GM21786 (cell line): ENCODE measurements at regions not wholly inside any gene's neighbourhood (a gene's known extent, or its start where the extent isn't known, plus 50 kb on each side); places are given as distances from the start of the nearest gene placed in this dataset.
"Not testable (repeated sequence)": the region's sequence is repeated elsewhere in the genome, so short reads cannot be mapped to it uniquely, and the experiment has no call there.

Source experiments
- ATAC-seq: cut with Tn5 transposase; IDR thresholded peaks from one replicate; pipeline ENCODE4 v1.9.1; 2021; ENCODE audit not compliant: unreplicated experiment

- no peak for ATAC-seq
Measured at GRCh38 chr18:51248685-51249084, 51.2 kb upstream of the MEX3C start.

- no peak for ATAC-seq
Measured at GRCh38 chr18:51250006-51250405, 52.5 kb upstream of the MEX3C start.

GRCh38 chr18:51250458-51251024 lies 53.1 kb upstream of the MEX3C start:
- ATAC-seq: no peak

GRCh38 chr18:51251625-51252024 lies 54.1 kb upstream of the MEX3C start:
- ATAC-seq: peak; percentile 99

GRCh38 chr18:51253476-51253875 lies 56.0 kb upstream of the MEX3C start:
- no peak for ATAC-seq

- no peak for ATAC-seq
Measured at GRCh38 chr18:51255693-51256092, 58.2 kb upstream of the MEX3C start.

DNA sequence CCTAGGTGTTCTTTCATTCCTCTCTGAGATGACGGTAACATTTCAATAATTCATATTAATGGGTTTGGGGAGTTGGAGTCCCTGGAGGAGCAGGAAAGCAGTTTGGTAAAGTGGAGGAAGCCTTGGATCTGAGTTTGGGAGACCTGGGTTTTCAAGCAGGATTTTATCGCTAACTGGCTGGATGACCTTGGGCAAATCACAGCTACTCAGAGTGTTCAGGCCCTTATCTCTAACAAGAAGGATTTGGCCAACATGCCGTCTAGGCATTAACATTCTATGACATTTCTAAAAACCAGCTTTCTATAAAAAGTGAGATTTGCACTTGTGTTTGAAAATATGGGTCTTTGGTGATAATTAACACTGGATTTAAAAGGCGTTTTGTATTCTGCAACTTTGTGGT lies 59.7 kb upstream of the MEX3C start:
- no peak for ATAC-seq

DNA sequence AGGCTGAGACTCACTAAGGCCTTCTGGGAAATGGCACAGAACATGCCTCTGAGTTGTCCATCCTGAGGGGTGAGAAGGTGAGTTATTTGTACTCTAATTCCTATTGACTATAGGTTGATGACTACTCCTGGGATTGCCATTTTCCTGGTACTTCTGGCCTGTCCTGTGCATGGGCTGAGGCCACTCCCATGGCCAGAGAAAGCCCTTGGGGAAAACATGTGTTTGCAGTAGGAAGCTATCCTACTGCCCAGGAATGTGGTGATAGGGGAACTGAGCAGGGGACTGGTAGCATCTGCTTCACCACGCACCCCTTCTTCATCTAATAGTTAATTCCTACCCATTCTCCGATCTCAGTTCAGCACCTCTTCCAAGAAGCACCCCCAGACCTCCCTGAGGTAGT lies 62.6 kb upstream of the MEX3C start:
- no peak for ATAC-seq

- not testable (repeated sequence) for ATAC-seq
Measured at GRCh38 chr18:51266077-51266476, 68.6 kb upstream of the MEX3C start.

GRCh38 chr18:51266773-51267172 lies 69.3 kb upstream of the MEX3C start:
- no peak for ATAC-seq

GRCh38 chr18:51273437-51273836 lies 76.0 kb upstream of the MEX3C start:
- ATAC-seq: no peak

DNA sequence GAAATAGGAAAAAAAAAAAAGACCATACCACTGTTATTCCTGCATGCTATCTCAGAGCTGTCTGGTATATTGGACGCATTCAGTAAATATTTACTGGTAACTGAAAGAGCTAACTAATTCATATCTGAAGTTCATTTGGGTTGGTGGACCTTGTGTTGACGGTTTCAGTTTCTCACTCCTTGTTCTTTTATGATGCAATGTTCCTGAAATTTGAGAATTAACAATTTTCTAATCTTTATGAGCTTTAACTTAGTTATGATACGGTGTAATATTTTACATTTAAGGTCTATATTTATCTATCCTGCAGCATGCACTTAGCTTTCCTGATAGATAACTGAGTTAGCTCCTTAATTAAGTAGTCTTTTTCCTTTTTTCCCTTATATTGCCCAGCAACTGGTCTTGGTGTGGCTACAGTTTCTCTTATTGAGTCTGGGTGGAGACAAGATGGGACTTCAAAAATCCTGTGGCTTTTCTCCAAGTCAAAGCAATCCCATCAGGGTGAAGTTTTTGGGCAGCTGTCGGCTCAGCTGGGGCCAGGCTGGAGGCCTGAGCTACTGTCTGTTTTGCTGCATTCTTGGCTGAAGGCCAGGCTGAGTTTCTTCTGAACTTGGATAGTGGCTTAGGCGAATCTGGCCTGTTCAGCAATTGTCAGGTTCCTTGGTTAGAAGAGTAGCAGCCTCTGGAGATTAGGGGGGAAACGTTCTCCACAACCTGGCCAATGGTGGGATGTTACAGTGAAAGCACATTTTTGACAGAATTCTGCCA lies 78.4 kb upstream of the MEX3C start:
- ATAC-seq: no peak

DNA sequence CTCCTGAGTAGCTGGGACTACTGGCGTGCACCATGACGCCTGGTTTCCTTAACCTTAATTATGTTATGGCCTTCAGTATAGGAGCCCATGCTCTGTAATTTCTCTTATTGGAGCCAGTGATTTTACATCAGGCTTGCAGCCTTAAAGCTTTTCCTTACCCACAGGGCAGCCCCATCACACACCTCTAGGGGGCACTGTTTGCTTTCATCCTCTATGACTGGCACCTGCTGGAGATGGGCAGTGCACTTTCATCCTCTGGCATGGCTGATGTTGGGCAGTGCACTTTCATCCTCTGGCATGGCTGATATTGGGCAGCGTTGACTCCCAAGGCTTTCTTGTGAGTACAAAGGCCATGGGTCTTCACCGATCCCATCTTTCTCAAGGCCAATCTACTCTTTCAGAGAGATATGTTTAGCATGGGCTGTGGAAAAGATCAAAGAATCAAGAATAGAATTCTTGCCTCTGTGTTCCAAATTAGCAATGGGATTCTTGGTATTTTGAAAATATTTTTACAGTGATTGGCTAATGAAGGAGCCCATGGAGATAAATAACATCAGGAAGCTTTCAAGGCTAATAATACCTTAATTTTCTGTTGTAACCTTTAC lies 80.7 kb upstream of the MEX3C start:
- no peak for ATAC-seq

- peak; percentile 76 for ATAC-seq
Measured at GRCh38 chr18:51279367-51279984, 82.0 kb upstream of the MEX3C start.

- no peak for ATAC-seq
Measured at GRCh38 chr18:51287818-51288508, 90.5 kb upstream of the MEX3C start.

DNA sequence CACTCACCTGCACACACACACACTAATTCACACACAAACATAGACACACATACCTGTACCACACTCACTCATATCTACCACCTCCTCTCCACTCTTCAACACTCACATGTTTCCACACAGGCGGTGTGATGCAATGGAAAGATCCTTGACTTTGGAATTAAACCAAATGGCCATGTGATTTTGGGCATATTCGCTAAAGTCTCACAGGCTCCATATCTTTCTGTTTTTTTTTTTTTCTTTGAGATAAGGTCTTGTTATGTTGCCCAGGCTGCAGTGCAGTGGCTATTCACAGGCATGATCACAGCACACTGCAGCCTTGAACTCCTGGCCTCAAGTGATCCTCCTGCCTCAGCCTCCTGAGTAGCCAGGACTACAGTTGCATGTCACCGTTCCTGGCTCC lies 91.1 kb upstream of the MEX3C start:
- no peak for ATAC-seq

GRCh38 chr18:51290860-51291259 lies 93.4 kb upstream of the MEX3C start:
- no peak for ATAC-seq

DNA sequence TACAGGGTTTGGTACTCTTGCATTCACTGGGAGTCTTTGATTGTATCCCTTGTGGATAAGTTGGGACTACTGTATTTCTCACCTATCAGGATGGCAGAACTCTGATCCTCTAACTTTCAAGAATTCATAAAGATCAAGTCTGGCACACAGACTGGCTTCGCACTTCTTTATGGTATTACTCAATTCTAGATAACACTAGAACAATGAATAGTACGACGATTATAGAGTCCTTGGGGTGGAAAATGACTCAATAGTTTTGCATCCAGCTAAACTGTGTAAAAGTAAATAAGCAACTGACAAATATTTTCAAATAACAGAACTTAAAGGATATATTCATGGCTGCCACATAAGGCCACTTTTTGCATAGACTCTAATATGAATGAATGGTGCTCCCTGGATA lies 103.4 kb upstream of the MEX3C start:
- no peak for ATAC-seq

- ATAC-seq: no peak
Measured at GRCh38 chr18:51301376-51301775, 103.9 kb upstream of the MEX3C start.

DNA sequence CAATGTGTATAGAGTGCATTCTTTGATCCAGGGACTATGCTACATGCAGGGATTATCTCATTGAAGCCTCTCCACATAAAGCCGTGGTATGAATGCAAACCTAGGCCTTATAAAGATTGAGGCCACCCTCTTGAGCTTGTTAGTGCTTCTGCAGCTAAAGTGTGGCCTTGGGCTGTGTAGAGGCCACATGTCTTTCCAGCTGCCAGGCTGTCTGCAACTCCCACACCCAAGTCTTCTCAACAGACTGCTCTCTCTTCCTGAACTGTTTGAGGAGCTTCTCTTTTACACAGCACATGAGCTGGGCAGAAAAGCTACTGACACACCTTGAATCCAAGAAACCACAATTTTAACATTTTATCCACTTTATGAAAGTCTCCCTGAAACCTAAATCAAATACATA lies 119.2 kb upstream of the MEX3C start:
- no peak for ATAC-seq

DNA sequence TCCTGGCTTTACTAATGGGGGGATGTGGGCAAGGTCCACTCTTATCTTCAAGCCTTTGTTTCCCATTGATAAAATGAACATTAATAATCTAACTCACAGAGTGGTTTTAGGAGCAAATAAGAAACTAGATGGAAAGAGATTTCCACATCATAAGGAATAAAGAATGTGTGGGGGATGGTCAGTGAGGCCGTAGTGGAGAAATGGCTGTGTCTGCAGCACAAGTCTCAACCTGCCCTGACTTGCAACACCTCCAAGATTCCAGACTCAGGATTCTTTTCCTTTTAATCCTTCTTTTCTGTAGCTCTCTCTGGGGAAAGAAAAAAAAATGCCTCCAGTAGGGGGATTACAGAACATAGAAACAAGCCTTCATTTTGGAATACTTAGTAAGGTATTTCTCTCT lies 124.2 kb upstream of the MEX3C start:
- no peak for ATAC-seq
